ENCODE measurements at regions not wholly inside any gene's neighbourhood (a gene's known extent, or its start where the extent isn't known, plus 50 kb on each side); places are given as distances from the start of the nearest gene placed in this dataset.

DNA sequence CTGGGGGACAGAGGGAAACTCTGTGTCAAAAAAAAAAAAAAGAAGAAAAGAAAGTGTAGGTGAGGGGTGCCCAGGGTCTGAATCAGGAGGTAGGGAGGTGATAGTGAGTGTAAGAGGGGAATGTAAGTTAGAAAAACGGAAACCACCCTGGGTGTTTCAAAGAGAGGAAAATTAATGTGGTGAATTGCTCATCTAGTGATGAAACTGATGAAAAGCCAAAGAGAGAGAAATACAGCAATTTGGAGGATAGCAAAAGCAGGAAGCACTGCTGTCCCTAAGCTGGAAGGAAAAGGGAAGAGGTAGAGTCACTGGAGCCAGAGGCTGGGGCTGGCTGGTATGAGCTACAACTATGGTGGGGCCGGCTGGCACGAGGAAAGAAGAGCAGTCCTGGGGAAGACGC, 85.0 kb upstream of the CEP85L start:
- TF ChIP-seq, protein P1, sequence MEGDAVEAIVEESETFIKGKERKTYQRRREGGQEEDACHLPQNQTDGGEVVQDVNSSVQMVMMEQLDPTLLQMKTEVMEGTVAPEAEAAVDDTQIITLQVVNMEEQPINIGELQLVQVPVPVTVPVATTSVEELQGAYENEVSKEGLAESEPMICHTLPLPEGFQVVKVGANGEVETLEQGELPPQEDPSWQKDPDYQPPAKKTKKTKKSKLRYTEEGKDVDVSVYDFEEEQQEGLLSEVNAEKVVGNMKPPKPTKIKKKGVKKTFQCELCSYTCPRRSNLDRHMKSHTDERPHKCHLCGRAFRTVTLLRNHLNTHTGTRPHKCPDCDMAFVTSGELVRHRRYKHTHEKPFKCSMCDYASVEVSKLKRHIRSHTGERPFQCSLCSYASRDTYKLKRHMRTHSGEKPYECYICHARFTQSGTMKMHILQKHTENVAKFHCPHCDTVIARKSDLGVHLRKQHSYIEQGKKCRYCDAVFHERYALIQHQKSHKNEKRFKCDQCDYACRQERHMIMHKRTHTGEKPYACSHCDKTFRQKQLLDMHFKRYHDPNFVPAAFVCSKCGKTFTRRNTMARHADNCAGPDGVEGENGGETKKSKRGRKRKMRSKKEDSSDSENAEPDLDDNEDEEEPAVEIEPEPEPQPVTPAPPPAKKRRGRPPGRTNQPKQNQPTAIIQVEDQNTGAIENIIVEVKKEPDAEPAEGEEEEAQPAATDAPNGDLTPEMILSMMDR (IDR thresholded peaks at IDR 0.05) = no peak
- ChIA-PET CTCF (interaction anchor here (0.7 to 1.2 kb wide), 2 partner anchors 12 to 374 kb away, joined by 3 read pairs; no protein-coding TSS in a partner anchor), POLR2A (interaction anchor here (0.6 to 2.8 kb wide), 3 partner anchors 10 to 35 kb away, joined by 3 to 10 read pairs (median 4); no protein-coding TSS in a partner anchor)
- Mint-ChIP-seq H3K27me3 (no peaks in the 10 kb centered on the region), H3K9me3 (peaks cover 3% of the 10 kb centered on the region), H3K4me3 (no peak overlapping the region), H3K36me3 (ENCODE audit: low read depth) (no peaks in the 10 kb centered on the region), H3K4me1 (ENCODE audit: low read depth) (peaks cover 45% of the 10 kb centered on the region), H3K27ac (peak overlapping the region; percentile 92)
- ATAC-seq (peak; percentile 92), DNase-seq (peak; percentile 49)
- intact Hi-C loops (cut with micrococcal nuclease) = no loop called here

DNA sequence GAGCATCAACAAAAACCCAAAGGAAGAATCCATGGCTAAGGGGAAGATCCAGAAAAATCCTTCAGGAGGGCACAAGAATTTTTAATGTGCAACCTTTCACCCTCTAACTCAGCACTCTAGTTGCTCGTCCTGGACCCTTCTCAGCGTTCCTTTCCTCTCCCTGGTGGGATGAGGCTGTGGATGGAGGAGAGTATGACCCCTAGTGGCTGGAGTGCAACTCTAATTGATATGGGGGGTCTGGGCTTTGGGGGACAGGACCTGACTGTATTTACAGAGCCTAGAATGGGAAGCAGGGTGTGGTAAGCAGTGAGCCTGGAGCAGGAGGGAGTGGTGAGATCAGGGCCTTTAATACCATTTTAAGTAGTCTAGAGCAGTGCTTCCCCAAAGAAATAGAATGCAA, 83.9 kb upstream of the CEP85L start:
- intact Hi-C loops (cut with micrococcal nuclease) = no loop called here
- H3K9me3 Mint-ChIP-seq = peaks cover 3% of the 10 kb centered on the region
- ATAC-seq = no peak

DNA sequence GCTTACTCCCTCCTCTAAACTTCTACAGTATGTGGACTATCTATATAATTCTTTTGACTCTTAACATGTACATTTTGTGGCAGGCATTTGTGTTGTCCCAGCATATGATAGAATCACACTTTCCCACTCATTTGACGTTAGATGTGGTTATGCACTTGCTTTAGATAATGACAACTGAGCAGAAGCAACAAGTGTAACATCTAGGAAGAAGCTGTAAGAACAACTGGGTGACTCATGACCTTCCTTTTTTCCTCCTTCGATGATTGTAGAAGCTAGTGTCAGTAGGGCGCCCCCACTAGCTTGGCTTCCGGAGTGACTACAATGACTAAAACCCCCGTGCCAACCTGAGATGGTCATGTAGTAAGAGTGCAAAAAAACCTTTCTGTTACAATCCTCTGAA, 74.6 kb upstream of the CEP85L start:
- Mint-ChIP-seq H3K4me1 (ENCODE audit: low read depth) (peaks cover 66% of the 10 kb centered on the region), H3K9me3 (no peaks in the 10 kb centered on the region), H3K27ac (peak overlapping the region; percentile 90), H3K4me3 (peak overlapping the region; percentile 42), H3K27me3 (no peaks in the 10 kb centered on the region), H3K36me3 (ENCODE audit: low read depth) (no peaks in the 10 kb centered on the region)
- intact Hi-C loops (cut with micrococcal nuclease) = no loop called here
- ATAC-seq = peak; percentile 85
- POLR2A ChIA-PET = interaction anchor here (0.7 to 3.2 kb wide), 5 partner anchors 16 to 204 kb away, joined by 3 to 24 read pairs (median 3); no protein-coding TSS in a partner anchor
- CTCF ChIA-PET = interaction anchor here (0.6 to 1.5 kb wide), 15 partner anchors 14 to 166 kb away, joined by 3 to 13 read pairs (median 4); no protein-coding TSS in a partner anchor
- peak; percentile 94 for DNase-seq
- TF ChIP-seq, protein P1 (IDR thresholded peaks at IDR 0.05) = peak; percentile 28

More for the DNA sequence above, 83.9 kb upstream of the CEP85L start:
- TF ChIP-seq, protein P1 (IDR thresholded peaks at IDR 0.05) = peak; percentile 46
- Mint-ChIP-seq H3K36me3 (ENCODE audit: low read depth) (no peaks in the 10 kb centered on the region), H3K4me1 (ENCODE audit: low read depth) (peaks cover 43% of the 10 kb centered on the region), H3K27ac (peak overlapping the region; percentile 65), H3K4me3 (no peak overlapping the region), H3K27me3 (no peaks in the 10 kb centered on the region)
- no peak for DNase-seq
- ChIA-PET CTCF (no interaction called here), POLR2A (no interaction called here)

DNA sequence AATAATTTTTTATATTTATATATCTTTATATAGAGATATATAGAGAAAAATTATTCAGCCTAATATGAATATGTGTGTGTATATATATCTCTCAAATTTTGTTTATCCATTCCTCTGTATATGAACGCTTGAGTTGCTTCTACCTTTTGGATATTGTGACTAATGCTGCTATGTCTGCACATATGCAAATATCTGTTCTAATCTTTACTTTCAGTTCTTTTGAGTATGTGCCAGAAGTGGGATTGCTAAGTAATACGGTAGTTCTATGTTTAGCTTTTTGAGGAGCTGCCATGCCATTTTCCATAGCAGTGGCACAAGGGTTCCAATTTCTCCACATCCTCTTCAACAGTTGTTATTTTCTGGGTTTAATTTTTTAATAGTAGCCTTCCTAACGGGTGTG, 72.8 kb upstream of the CEP85L start:
- intact Hi-C loops (cut with micrococcal nuclease) = loop anchor here (1.0 kb wide), 1 partner anchor 15 kb away; no protein-coding TSS in a partner anchor
- ATAC-seq = peak; percentile 42
- Mint-ChIP-seq H3K4me3 (peak overlapping the region; percentile 47), H3K27ac (peak overlapping the region; percentile 87), H3K36me3 (ENCODE audit: low read depth) (no peaks in the 10 kb centered on the region), H3K9me3 (no peaks in the 10 kb centered on the region), H3K4me1 (ENCODE audit: low read depth) (peaks cover 82% of the 10 kb centered on the region), H3K27me3 (no peaks in the 10 kb centered on the region)
- ChIA-PET CTCF (interaction anchor here (0.7 to 1.4 kb wide), 8 partner anchors 12 to 159 kb away, joined by 3 to 7 read pairs (median 4); partner anchors contain the start of gene CEP85L), POLR2A (interaction anchor here (1.0 to 3.2 kb wide), 2 partner anchors 14 to 18 kb away, joined by 3 to 24 read pairs; no protein-coding TSS in a partner anchor)
- no peak for DNase-seq
- TF ChIP-seq, protein P1 (IDR thresholded peaks at IDR 0.05) = no peak

All from activated CD8-positive, alpha-beta T cell treated with anti-CD3 and anti-CD28 coated beads for 36 hours (primary cell).